Prostate gland (tissue), 2 donors: ENCODE measurements at regions not wholly inside any gene's neighbourhood (a gene's known extent, or its start where the extent isn't known, plus 50 kb on each side); places are given as distances from the start of the nearest gene placed in this dataset.

Experiments used
- DNase-seq: peaks from one replicate; pipeline ENCODE4 v3.0.0-alpha.2; 2019; ENCODE audit warnings: low spot score
- H3K27ac ChIP-seq, 2 donors: fragments of 200-600 bp; sonication (generic); 2 replicates each; pipeline ENCODE4 v1.5.1; 2017 to 2019
- H3K27me3 ChIP-seq: fragments of 200-600 bp; sonication (generic); replicated peaks from 2 replicates; pipeline ENCODE4 v1.5.1; 2019; ENCODE audit not compliant: insufficient read depth
- H3K36me3 ChIP-seq, 2 donors: fragments of 200-600 bp; sonication (generic); 1 replicate in 1 of 2; 2 replicates in 1 of 2; pipeline versions ENCODE4 v1.5.1 to v1.8.1; 2017 to 2019
- H3K4me1 ChIP-seq: fragments of 200-600 bp; sonication (generic); replicated peaks from 2 replicates; pipeline ENCODE4 v1.5.1; 2019
- H3K4me3 ChIP-seq, 2 donors: fragments of 200-600 bp; sonication (generic); 2 replicates each; pipeline ENCODE4 v1.5.1; 2017 to 2019
- H3K9me3 ChIP-seq: fragments of 200-600 bp; sonication (generic); 2 replicates; pipeline ENCODE4 v1.5.1; 2017
- POLR2A ChIP-seq: fragments of 450-650 bp; IDR thresholded peaks from one replicate; pipeline ENCODE4 v1.6.1; 2016; ENCODE audit warnings: antibody characterized with exemption, mild to moderate bottlenecking
- POLR2AphosphoS5 ChIP-seq: sonication (generic); formaldehyde crosslinking; IDR thresholded peaks from one replicate; pipeline ENCODE4 v1.6.1; 2017; ENCODE audit warnings: antibody characterized with exemption
- WGBS: methylation state at CpG from one replicate; pipeline ENCODE4 v1.1.5; 2018; 5-methylcytosine and 5-hydroxymethylcytosine counted together
- intact Hi-C: fragments of 100-400 bp; cut with DNase I; formaldehyde crosslinking; loops from one replicate; pipeline ENCODE4 v1.14.2; 2022
- TF ChIP-seq, protein P1 (sequence below), 4 experiments: fragments of 200-600 bp in 2 of 4; fragments of 450-650 bp in 2 of 4; sonication (generic) in 2 of 4; IDR thresholded peaks; 1 replicate in 3 of 4; 2 replicates in 1 of 4; pipeline ENCODE4 v1.5.1; 2016 to 2019; ENCODE audit warnings: antibody characterized with exemption in 4 of 4, mild to moderate bottlenecking in 2 of 4, moderate library complexity in 2 of 4

DNA sequence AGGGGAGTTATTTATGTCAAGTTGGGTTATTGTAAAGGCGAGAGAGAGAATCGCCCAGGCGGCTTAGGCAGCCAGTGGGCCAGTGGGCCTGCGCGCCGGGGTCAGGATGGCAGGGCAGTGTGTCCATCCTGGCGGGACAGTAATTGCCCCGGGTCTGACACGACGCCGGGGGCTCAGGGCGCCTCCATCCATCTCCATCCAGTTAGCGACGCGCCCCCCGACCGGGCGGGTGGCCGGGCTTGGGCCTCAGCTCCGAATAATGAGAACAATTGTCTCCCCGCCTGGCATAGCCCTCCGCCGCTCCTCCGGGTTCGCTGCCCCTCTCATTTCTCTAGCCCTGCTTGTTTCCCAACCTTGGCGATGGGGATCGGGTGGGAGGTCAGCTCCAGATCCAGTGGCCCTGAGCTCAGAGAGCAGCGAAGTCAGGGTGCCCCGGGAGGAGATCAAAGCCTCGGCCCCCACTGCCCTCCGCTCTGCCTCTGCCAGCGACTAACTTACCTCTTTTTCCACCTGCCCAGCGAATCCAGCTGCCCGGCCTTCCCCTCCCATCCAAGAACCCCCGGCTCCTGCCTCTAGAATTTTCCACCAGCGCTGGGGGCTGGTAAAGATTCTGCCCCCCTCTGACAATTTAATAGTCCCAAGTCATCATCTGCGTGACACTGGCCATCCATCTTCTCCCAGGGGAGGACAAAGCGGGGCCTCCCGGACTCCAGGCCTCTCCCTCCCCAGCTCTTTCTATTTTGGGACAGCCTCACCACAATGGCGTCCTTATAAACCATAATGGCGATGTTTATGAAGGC is 56.9 kb upstream of the TMEM33 start:
- intact Hi-C loops, result no loop called here
- peaks cover 14% of the 10 kb centered on the region for H3K4me1 ChIP-seq
- H3K9me3 ChIP-seq, result no peaks in the 10 kb centered on the region
- H3K36me3 ChIP-seq, result no peaks in the 10 kb centered on the region
- peaks cover 41% of the 10 kb centered on the region for H3K27me3 ChIP-seq
- no peak for DNase-seq
- no peak overlapping the region for H3K27ac ChIP-seq
- H3K4me3 ChIP-seq, result no peak overlapping the region
- no peak for TF ChIP-seq POLR2A
- TF ChIP-seq POLR2AphosphoS5, result no peak
- TF ChIP-seq, protein P1, sequence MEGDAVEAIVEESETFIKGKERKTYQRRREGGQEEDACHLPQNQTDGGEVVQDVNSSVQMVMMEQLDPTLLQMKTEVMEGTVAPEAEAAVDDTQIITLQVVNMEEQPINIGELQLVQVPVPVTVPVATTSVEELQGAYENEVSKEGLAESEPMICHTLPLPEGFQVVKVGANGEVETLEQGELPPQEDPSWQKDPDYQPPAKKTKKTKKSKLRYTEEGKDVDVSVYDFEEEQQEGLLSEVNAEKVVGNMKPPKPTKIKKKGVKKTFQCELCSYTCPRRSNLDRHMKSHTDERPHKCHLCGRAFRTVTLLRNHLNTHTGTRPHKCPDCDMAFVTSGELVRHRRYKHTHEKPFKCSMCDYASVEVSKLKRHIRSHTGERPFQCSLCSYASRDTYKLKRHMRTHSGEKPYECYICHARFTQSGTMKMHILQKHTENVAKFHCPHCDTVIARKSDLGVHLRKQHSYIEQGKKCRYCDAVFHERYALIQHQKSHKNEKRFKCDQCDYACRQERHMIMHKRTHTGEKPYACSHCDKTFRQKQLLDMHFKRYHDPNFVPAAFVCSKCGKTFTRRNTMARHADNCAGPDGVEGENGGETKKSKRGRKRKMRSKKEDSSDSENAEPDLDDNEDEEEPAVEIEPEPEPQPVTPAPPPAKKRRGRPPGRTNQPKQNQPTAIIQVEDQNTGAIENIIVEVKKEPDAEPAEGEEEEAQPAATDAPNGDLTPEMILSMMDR (IDR thresholded peaks at IDR 0.05), result no peak
- WGBS, result 24% methylated on average over 41 of the region's 41 CpGs

DNA sequence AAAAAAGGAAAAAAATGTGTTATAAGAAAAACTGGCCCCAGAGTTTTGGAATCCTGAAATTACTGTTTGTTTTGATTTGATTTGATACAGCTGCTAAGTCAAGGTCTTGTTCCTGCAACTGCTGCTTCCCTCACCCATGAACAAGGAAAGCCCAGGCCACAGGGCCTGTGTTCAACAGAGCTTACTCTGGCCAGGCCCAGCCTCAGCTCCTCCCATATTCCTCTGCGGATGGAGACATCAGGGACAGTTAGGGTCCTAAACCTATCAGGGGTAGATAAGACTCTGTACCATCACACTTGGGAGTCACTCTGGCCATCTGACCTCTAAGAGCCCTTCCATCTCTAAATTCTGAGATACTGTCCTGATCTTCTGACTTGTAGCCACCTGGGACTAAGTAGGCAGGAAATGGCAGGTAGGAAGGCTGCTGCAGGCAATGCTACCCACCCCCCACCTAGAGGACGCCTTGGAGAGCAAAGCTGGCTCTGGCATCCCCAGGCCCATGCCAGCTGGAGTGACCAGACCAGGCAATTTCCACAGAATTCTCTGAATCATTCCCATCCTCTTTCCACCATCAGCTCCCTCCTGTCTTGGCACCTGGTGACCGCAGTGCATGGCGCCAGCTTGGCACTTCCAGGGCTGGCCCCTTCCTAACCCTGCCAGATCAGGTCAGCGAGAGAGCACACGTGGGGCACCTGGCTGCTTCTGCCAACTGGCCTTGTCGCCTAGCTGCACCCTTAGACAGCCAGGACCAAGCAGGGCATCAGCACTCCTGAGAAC is 58.0 kb upstream of the TMEM33 start:
- Histone ChIP-seq H3K4me3 (no peak overlapping the region), H3K36me3 (no peaks in the 10 kb centered on the region), H3K27ac (no peak overlapping the region), H3K9me3 (no peaks in the 10 kb centered on the region), H3K4me1 (peaks cover 10% of the 10 kb centered on the region), H3K27me3 (peaks cover 44% of the 10 kb centered on the region)
- intact Hi-C loops, result no loop called here
- 81% methylated on average over 7 of the region's 7 CpGs for WGBS
- DNase-seq, result no peak
- TF ChIP-seq POLR2A (no peak), POLR2AphosphoS5 (no peak)
- TF ChIP-seq, protein P1 (IDR thresholded peaks at IDR 0.05), result no peak

DNA sequence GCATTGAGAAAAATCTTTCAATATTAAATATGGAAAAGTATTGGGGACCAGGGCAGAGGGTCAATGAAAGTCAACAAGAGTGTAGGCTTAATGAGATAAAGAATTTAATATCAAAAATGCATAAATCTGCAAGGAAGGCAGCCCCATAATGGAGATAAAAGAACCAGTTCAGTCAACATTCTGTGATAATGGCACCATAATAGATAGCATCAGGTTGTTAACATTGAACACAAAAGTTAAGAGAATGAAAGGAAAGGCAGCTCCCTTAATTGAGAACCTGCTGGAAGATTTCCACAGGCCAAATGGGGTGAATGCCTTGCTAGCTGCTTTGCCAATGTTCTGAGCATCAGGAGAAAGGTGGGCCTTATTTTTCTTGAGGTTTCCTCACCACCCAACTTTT is 60.4 kb upstream of the TMEM33 start:
- DNase-seq, result no peak
- Histone ChIP-seq H3K4me1 (no peaks in the 10 kb centered on the region), H3K27ac (no peak overlapping the region), H3K4me3 (no peak overlapping the region), H3K27me3 (peaks cover 32% of the 10 kb centered on the region), H3K36me3 (no peaks in the 10 kb centered on the region), H3K9me3 (no peaks in the 10 kb centered on the region)
- TF ChIP-seq, protein P1 (IDR thresholded peaks at IDR 0.05), result no peak
- TF ChIP-seq POLR2AphosphoS5 (no peak), POLR2A (no peak)
- intact Hi-C loops, result no loop called here

DNA sequence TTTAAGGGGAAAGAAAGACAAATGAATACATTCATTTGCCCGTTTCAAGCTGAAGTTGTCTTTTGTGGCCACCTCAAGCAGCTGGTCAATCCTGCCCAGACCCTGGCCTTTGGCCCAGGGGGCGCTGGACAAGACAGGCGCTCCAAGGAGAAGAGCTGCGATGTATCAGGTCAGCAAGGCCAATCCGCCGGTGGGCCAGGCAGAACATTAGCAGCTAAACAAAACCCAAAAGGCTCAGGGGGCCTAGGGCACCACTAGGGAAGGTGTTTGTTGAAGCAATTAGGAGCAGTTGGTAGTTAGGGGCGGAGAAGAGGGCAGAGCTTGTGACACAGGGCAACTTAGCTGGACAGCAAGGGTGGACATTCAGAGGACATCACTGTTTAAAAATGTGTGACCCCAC is 60.8 kb upstream of the TMEM33 start:
- Histone ChIP-seq H3K4me1 (no peaks in the 10 kb centered on the region), H3K9me3 (no peaks in the 10 kb centered on the region), H3K36me3 (no peaks in the 10 kb centered on the region), H3K27ac (no peak overlapping the region), H3K4me3 (no peak overlapping the region), H3K27me3 (peaks cover 32% of the 10 kb centered on the region)
- 44% methylated on average over 7 of the region's 7 CpGs for WGBS
- intact Hi-C loops, result no loop called here
- DNase-seq, result no peak
- TF ChIP-seq, protein P1 (IDR thresholded peaks at IDR 0.05), result no peak
- TF ChIP-seq POLR2AphosphoS5, result no peak
- no peak for TF ChIP-seq POLR2A
